Activated CD4-positive, CD25-positive, alpha-beta regulatory T cell treated with anti-CD3 and anti-CD28 coated beads, Interleukin-2, amount 50 U/mL, for 16 hours (primary cell): ENCODE measurements at regions not wholly inside any gene's neighbourhood (a gene's known extent, or its start where the extent isn't known, plus 50 kb on each side); places are given as distances from the start of the nearest gene placed in this dataset.
"Not testable (repeated sequence)": the region's sequence is repeated elsewhere in the genome, so short reads cannot be mapped to it uniquely, and the experiment has no call there.

Source experiments
- DNase-seq: peaks from one replicate; pipeline ENCODE4 v3.0.0-alpha.2; 2020; ENCODE audit warnings: low read depth, low spot score

DNA sequence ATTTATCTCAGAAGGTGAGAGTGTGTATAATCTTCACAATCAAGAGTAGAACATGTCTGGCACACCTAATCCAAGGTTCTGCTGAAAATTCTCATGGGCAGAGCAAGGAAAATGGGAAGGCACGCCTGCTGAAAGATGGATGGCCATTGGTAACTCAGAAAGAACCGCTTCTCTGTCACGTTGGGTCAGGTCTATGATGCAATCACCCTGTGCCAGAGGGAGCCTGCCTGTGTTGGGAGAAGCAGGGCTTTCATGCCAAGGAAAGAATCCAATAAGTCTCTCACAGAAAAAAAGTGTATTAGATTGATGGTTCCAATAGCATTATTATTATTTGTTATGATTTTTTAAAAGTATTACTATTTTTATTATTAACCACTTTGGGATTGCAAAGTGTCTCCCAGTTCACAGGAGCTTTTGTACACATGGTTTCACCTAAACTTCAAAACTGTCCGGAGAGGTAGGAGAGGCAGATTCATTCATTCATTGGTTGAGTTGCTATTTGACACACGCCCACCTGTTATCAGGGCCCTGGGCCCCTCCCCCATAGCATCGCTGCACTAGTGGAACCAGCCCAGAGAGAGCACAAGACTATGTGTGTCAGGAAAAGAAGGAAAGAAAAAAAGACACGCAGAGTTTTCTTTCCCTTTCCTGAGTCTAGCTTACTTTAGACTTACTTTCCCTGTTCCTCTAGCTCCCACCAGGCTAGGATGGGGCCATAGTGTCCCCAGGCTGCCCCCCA, 324.6 kb downstream of the BCL2L11 start:
- DNase-seq = not testable (repeated sequence)

DNA sequence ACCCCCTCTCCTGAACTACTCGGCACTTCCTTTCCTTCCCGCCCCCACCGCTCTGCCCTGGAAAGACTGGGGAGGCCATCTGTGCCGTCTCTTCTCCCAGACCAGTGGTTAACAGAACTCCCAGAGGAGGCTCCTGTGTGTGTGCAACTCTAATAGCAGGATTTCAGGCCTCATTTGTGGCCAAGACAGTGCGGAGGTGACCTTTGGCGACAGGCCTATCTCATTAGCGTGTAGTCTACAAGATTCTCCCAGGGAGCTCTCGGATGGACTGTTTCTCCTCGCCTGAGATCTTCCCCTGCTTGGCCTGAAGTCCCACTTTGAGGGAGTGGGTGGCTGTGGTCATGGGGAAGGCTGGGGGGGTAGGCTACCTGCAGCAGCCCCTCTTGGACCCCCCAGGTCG, 325.2 kb downstream of the BCL2L11 start:
- not testable (repeated sequence) for DNase-seq

DNA sequence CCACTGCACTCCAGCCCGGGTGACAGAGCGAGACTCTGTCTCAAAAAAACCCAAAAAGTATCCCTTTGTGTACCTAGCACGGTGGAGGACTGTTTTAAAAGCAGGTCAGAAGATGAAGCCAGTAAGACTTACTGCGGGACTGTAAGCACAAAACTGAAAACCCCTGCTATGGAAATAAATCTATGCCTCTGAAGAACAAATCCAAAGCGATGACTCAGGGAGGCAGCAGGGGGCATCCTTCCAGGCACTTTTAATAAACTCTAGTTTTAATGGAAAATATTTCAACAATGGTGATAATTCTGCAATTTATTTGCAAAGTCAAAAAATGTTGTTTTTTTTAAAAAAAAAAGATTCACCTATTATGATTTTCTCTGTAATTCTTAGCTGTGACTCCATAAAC, 326.8 kb downstream of the BCL2L11 start:
- DNase-seq = not testable (repeated sequence)

DNA sequence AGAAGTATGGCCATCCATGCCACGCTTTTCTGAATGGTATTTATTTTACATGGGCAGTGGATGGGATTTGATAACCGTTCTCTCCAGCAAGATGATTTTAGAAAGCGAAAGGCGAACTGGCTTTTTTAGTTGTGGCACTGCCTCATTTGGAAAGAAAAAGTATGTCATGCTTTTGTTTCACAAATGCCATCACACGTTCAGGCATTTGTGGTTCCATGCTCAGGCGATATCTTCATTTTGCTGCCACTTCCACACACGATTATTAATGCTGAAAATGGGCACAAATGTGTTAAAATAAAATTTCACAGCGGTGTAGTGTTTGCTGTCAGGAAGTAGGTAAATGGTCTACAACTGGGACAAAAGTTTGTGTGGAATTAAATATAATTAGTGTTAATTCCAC, 328.1 kb downstream of the BCL2L11 start:
- not testable (repeated sequence) for DNase-seq

DNA sequence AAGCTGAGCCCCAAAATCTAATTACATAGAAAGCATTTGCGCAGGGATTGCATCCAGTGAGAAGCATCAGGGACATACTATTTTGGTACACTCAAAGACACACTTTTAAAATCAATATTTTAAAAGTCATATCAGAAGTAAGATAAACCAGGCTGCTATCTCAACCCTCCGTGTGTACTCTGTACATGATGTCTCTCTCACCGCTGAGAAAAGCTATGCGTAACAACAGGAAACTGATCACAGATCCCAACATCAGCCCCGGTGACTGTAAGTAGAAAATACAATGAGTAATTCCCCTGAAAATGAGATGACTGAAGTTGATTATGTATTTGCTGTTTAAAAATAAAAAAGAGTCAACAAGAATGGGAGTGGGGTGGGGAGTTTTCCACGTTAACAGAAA, 329.8 kb downstream of the BCL2L11 start:
- DNase-seq = not testable (repeated sequence)

DNA sequence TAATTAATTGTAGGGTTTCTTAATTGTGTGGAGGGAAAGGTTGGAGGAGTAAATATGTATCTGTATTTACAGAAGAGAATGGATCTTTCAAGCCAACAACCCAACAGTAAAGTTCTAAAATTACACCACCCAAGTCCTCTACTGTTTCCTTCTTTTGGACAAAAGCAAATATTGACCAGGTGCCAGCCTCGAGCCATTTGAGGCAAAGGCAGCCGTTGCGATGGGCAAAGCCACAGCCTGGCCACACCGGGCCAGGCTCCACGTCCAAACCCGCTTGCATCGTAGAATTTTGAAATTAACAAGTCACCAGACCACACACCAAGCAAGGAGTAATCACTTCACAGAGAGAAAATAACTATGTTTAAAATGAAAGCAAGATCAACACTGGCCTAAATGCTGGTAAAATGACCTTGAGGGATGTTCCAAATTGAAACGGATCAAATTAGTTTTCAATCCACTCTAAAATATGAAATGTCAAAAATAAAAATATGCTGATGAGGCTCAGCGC, 331.0 kb downstream of the BCL2L11 start:
- not testable (repeated sequence) for DNase-seq

DNA sequence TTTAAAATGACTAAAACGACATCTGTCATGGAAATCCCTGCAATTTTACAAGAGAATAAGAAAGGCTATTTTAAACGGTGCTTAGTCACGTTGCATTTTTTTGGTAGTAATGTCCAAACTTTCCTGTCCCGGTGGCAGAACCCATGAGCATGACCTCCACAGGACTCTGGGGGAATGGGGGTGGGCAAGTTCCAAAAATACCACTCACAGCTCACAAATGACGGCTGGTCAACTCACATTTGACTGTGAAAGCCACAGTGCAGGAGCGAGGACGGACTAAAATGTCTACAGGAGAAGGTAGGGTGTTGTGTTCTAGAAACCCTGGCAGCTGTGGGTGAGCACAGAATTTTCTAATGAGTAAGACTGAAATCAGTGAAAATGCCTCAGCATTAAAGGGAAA, 331.5 kb downstream of the BCL2L11 start:
- not testable (repeated sequence) for DNase-seq

DNA sequence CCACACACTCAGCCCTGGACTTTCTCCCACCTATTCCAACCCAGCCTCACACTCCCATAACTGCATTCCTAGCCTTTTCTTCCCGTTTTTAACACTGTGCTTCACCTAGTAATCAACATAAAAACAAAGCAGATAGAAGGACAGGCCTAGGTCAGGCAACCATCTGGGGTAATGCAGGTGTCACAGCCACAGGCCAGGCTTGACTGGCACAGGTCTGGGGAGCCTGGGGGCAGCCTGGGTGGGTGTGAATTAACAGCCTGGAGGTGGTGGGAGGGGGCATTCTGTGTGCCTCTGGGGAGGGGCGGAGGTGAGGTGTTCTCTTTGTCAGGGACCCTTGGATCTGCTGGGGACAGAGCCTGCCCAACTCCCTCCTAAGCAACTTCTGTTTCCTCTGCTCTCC, 332.6 kb downstream of the BCL2L11 start:
- DNase-seq = not testable (repeated sequence)

DNA sequence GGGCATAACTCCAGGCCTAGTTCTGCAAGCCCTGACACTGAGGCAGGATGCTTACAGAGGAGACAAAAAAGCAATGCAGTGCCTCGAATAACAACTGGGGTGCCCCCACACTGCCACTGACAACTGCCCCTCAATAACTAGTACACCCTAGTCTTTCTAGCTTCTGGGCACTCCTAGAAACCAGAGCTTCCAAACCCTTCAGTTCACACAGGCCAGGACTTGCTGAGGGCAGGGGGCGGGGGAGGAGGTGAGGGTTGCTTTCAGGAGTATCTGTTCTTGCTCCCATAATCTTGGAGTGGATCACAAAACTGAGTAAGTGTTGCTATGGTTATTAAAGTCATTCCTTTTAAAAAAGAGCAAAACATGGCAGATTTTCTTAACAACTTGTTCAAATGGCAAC, 333.1 kb downstream of the BCL2L11 start:
- not testable (repeated sequence) for DNase-seq

DNA sequence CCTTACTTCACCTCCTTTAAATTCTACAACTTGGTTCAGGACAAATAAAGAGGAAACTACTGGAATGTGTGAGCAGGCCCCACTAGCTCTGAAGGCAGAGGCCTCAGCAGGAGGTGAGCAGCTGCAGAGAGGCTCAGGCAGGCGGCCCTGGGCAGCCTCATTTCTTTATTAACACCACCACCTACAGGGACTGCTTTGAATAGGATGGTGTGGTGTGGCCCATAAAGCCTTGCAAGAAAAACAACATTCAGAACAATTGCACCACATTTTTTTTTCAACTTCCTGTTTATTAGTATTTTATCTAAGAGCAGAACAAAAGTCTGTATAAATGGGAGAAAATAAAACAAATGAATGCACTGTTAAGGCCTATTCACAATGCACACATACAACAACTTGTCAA, 333.7 kb downstream of the BCL2L11 start:
- DNase-seq = not testable (repeated sequence)

DNA sequence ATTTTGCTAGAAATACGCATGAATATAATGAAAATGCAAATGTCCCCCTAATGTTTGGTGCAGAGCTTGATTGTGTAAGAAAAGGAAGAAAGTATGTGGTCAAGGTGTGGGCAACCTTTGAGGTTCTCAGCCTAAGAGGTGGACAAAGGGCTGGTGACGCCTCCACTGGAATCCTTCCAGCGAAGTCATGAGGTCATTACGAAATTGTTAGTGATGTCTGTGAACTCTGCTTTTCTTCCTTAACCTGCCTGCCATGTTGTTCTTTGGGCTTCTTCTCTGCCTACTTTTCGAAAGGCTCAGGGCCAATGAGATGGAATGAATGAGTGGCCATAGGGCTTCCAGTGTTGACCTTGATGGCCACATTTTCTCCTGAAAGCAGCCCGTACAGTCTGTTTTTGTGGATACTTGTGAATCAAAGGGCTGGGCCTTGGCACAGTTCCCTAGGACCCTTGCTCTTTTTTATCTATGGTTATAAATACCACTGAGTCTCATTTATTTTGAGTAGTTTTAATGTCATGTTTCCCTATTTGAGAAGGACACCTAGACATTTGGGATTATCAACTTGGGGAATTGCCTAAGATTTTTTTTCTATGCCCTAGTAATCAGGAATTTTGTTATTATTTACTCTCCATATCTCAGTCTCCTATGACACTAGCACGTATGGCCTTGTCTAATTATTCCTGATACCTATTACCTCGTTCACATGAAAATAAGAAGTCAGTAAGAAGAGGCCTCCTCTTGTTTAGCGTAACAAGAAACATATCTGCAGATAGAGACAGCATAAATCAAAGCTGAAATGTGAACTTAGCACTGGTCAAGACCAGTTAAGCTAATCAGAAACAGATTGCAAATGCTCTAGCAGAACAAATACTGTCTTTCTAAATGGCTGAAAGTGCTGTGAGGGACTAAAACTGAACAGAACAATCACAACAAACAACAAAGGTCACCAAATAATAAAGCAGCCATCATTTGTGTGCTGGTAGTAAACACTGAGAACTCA, 334.6 kb downstream of the BCL2L11 start:
- not testable (repeated sequence) for DNase-seq

DNA sequence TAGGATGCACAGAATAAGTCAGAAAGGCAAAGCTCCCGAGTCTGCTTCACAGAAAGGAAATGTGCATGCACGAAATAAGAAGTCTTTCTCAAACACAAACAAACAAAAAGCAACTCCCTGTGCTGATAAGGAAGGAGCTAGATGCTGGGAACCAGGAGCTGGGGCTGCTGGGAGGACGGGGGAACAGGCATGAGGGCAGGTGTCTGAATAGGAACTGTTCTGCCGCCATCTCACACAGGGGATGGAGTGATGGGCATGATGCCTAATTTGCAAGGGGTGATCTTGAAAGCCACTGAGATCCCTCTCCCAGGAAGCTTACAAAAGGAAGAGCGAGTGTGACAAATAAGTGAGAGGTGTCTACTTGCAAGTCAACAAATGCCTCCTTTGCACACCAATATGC, 336.5 kb downstream of the BCL2L11 start:
- not testable (repeated sequence) for DNase-seq

DNA sequence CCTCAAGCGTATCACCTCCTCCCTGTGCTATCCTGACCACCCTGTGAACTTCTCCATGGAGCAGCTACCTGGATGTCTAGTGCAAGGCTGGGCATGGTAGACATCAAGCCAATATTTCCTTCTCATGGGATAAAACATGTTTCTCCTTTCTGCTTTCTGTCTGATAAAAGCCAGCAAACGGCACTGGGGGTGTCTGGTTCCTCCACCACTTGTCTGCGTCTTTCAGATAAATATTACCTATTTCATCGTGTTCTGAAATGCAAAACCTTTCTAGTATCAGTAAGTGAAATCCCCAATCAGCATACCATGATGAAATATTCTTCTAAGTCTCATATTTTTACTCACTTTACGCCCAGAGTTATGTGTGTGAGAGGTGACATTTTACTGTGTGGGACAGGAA, 340.2 kb downstream of the BCL2L11 start:
- not testable (repeated sequence) for DNase-seq

DNA sequence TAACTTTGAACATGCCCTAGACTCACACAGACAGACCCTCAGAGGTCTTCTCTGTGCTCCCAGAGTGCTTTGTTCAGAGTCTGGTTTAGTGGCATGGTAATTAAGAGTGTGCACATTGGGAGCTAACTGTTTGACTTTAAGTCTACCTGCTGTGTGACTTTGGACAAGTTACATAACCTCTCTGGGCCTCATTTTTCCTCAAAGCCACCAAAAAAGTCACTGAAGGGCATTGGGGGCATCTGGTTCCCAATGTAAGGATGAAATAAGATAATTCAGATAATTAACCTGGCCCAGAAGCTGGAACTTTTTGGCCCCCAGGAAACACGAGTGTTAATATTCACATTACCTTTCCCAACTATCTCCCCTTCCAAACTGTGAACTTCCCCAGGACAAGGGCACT, 341.1 kb downstream of the BCL2L11 start:
- not testable (repeated sequence) for DNase-seq

DNA sequence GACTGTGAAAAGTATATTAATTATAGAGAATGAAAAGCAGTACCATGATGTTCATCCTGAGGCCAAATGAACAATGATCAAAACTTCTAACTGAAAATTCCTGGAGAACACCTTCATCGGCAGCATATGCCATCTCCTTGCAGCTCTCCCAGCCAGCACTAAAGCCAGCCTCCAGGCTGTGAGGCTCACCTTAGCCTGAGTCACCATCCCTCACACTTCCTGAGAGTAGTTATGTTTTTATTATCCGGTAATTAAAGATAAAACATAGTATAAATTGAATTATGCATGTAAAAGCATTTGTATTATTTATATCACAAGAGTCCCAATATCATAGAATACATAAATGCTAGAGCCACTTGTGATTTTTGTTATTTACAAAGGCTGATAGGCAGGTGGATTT, 341.9 kb downstream of the BCL2L11 start:
- DNase-seq = not testable (repeated sequence)

DNA sequence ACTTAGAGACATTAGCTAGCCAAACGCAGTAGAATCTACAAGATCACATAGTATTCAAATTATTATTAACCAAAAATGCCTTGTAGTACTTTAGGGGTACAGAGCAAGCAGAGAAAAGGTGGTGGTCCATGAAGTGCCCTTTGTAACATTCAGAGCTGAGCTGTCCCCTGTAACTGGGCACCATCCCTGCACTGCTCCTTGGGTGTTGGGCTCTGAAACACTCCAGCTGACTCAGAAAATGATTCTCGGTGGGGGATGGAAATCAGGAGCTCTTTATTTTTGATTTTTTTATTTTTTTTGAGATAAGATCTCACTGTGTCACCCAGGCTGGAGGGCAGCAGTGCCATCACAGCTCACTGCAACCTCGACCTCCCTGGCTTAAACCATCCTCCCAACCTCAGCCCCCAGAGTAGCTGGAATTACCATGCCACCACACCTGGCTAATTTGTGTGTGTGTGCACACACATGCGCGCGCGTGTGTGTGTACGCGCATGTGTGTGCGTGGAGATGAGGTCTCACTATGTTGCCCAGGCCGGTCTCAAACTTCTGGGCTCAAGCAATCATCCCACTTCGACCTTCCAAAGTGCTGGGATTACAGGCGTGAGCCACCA, 342.6 kb downstream of the BCL2L11 start:
- not testable (repeated sequence) for DNase-seq

DNA sequence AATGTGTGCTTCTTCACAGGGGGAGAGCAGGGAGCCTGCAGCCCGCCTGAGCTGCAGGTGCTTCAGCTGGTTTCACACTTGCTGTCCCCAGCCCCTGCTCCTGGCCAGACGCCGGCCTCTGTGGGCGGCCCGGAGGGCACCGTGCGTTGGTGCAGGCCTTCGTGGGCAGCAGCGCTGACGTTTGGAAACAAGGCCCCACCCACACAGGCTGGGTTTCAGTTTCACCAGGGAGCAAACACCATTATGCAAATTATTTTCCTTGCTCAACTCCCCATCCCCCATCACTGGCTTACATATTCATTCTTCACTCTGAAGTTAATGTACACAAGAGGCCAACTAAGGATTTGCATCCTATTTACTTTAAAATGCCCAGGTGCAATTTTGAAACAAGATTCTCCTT, 343.2 kb downstream of the BCL2L11 start:
- DNase-seq = not testable (repeated sequence)

DNA sequence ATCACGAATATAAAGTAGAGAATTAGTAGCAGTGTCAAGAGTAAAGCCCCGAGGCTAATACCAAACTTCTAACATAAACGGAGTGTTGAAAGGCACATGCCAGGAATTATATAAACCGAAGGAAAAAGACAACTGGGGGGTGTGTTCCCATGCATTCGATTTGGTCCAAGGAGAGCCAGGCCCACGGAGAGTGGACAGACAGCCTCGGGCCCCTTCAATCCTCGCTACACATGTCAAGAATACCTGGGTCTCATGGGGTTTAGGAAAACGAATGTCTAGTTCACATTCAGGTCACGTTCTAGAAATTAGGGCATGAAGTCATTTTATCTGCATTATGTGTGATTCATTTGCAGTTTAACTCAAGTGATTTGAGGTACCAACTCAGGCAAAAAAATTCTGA, 343.7 kb downstream of the BCL2L11 start:
- DNase-seq = not testable (repeated sequence)

DNA sequence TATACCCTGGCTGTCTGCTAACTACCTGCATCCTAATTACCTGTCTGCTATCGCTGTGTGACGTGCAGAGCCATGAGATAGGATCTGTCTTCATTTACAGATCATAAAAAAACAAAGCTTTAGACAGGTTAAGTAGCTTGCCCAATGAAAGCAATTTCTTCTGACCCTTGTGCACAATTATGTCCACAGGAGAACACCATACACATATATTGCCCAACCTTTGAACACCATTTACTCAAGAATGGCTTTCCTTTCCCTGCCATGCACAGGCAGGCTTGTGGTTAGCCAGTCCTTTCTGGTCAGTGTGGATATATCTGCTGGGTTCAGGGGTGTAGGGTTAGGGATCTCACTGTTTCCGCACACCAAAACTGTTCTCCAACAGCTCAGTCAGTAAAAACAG, 344.8 kb downstream of the BCL2L11 start:
- DNase-seq = not testable (repeated sequence)

DNA sequence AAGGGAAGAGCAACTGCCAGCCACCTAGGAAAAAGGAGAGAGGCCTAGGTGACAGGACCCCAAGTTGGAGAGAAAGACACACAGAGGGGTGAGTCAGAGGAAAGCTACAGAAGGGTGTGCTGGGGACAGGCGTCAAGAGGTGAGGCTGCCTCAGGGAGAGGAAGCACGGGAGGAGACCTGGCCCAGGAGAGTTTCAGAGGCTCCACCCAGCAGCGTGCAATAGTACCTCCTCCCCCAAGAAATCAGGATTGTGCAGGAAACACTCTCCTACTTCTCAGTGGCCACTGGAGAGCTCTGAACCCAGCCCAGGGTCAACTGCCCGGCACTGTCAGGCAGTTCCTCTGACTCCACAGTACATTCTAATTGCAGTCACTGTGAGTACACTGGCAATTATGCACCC, 346.0 kb downstream of the BCL2L11 start:
- not testable (repeated sequence) for DNase-seq

DNA sequence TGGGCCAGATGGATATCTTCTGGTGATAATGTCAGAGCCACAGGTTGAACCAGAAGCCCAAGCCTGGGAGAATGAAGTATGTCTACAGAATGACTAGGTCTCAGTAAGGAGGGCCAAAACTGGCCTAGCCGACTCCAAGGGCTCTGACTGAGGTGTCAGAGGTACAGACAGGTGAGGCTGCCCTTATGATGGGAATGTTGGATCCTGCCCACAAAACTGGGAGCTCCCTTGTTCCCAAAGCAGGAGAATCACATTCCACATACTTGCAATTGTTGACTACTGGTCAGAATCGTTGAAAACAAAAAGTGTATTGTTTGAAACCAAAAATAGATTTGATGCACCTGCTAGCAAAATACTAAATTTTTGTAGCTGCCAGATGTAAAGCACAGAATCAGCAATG, 350.2 kb downstream of the BCL2L11 start:
- DNase-seq = not testable (repeated sequence)
